Tongue (tissue), 1 donor: ENCODE measurements at regions not wholly inside any gene's neighbourhood (a gene's known extent, or its start where the extent isn't known, plus 50 kb on each side); places are given as distances from the start of the nearest gene placed in this dataset.

Experiments used
- DNase-seq: peaks from one replicate; pipeline ENCODE4 v3.0.0-alpha.2; 2015

DNA sequence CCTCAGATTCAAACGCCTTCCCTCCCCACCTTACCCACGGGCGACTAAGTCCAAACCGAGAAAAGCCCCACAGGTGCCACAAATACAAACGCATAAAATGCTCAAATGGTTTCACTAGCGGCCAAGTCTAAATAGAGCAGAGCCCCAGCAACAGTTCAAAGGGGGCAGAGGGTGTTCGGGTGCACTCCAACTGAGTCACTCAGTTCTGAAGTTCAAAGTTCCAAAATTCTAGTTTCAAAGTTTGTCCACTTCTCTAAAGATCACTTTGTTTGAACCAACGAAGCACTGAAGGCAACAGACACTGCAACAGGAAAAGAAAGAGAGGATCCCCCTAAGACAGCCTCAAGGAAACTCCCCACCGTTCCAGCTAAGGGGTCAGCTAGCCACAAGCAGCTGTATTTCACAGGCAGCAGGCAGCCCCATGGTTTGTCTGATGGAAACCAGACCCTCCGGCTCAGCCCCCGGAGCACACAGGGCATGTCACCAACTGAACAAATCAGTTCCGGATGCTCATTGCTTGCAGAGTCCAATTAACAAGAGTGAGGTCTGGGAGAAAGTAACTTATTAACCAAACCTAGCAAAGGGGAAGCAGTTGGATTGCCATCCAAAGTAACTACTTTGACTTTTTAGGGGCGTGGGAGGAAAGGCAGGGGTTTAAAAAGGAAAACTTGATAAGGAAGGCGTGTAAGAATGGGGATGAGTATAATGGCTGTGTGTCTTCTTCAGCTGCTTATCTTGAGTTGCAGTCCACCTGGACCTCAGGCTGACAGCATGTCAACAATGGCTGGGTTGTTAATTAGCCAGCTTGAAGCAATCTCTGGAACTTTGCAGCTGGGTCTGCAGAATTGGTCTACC, 1423.9 kb upstream of the PRMT6 start:
- peak; percentile 22 for DNase-seq

DNA sequence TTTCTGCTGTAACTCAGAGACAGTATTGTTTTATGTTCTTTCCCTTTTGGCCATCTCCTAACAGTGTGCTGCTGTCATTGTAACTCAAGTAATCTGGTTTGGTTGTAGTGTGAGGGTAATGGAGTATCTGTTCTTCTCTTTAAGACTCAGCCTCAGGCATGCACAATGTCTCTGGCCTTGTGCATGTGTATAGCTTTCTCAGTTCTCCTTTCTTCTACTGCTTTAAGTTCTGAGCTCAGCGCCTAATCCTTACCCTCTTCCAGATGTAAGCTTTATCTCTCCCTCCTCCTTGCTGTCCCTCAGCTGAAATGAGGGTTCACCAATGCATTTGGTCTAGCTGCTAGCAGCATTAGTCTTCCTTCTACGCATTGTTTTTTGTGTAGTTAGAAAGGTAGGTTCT, 1420.4 kb upstream of the PRMT6 start:
- no peak for DNase-seq

DNA sequence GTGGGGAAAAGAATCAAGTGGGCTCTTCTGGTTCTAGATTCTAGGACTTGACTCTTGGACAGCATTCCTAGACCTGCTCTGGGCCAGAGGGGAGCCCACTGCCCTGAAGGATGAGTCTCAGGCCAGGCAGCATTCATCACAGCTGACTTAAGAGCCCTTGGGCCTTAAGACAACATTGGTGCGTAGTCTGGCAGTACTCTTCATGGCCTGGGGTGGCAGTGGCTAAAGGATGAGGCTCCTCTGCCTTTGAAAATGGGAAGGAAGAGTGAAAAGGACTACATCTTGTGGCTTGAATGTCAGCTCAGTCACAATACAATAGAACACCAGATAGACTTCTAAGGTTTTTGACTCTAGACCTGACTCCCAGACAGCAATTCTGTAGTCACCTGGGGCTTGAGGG, 1415.1 kb upstream of the PRMT6 start:
- DNase-seq = no peak

GRCh38 chr1:105652109-105652508, 1404.4 kb upstream of the PRMT6 start:
- no peak for DNase-seq

- no peak for DNase-seq
These were observed 1401.4 kb upstream of the PRMT6 start for GRCh38 chr1:105655032-105655431.

DNA sequence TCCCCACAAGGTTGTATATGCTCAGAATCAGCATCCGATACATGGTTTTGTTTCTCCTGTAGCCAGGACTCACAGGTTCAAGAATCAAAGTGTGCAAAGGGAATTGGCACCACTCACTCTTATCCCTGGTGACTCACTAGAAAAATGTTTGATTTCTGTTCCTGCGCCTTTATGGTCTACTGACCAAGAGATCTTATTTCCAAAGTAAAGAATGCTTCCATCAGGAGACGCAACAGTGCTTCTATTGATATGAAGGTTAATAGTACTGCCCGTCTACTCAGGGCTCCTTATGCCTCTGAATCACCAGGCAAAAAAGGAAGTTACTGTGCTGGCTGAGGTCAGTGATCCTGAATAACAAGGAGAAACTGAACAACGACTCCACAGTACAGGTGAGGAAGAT, 1392.0 kb upstream of the PRMT6 start:
- DNase-seq = no peak

DNA sequence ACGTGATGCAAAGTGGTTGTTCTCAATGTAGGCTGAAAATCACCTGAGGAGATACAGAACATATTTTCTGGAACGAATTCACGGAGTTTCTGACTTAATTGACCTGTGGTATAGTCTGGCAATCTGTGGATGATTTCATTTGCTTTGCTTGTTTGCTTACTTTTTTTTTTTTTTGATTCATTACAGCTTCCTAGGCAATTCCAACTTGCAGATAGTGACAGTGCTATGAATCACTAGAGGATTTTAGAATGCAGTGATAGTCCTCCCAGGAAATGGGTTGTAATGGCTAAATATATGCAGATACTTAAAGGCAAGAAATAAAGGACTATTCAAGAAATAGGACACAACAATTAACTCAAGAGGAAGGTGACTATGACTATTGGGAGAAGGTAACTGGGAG, 1378.1 kb upstream of the PRMT6 start:
- DNase-seq = no peak

DNA sequence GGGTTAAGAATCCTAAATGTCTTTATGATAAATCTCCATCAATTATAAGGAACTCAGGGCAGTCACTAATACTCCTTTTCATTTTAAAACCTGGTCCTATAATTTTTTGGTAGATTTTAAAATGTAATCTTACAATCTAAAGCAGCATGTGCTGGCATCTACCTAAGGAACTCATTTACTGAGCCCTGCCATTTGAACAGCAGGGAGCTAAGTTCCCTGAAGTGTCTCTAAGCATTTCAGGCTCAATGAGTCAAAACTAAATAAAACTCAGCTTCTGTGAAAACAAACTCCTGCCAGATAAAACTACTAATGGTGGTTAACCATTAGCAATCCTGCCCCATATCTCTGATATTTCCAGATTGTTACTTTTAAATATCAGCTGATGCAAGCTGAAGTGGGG, 1371.8 kb upstream of the PRMT6 start:
- DNase-seq = no peak

DNA sequence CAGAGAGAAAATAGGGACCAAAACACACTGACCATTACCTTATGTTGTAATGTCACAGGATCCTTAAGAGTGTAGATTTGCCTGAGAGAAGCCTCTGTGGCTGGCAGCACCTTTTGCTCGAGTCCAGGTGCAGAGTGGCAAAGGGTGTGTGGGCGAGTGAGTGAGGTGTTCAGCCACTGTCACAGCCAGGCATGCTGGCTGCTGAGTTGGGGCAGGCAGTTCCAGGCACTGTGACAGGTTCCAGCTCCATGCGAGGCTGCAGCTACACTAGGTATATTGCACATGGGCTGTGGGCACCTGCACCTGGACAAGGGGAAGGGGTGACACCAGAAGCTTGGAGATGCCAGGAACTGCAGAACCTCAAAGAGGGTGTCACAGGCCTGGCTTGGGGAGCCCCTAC, 1370.4 kb upstream of the PRMT6 start:
- no peak for DNase-seq

DNA sequence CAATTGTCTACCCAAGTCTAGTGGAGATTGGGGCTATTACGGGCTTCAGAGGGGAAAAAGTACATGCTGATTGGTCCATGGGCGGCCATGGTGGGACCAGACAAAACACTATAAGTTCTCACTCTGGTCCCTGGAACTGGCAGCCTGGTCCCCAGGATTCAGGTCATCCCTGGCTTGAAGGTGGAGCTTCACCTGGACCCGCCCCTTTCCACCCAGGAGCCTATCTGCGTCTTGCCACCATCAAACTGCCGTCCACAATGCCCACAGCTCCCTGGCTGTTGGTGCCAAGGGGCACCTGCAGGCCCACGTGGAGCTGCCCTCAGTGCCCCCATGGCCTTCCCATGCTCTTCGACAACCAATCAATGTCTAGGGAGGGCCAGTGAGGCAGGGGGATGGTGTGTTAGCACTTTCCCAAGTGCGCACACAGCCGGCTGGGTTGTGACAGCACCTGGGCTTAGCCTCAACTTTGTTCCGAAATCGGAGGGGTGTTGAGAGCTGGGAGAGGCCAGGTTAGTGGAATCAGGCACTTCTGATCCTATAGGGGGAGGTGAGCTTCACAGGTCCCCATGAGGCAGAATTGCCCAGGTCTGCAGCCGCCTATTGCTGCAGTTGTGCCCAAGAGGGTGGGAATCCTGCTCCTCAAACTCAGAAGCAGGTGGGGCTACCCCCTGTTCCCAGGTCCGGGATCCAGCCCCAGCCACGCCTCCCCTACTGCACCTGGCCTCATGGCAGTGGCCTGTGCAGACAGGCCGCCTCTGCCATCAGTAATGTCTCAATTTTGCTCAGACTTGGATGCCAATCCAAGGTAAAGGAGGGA, 1369.4 kb upstream of the PRMT6 start:
- no peak for DNase-seq

DNA sequence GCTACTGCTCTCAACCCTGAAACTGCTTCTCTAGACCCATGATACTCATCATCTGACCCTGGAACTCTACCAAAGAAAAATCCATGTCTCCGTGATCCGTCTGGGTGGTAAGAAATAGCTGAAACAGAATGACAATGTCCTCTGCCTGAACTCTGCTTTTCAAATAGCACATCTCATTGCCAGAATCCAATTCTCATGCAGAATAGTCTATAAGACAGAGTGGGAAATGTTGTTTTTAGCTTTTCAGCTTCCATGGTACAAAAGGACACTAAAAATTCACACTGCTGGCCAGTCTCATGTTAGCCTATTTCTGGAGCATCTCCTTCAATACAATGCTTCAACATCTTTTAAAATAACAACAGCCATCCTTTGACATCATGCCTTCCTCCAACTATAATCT, 1355.8 kb upstream of the PRMT6 start:
- no peak for DNase-seq

DNA sequence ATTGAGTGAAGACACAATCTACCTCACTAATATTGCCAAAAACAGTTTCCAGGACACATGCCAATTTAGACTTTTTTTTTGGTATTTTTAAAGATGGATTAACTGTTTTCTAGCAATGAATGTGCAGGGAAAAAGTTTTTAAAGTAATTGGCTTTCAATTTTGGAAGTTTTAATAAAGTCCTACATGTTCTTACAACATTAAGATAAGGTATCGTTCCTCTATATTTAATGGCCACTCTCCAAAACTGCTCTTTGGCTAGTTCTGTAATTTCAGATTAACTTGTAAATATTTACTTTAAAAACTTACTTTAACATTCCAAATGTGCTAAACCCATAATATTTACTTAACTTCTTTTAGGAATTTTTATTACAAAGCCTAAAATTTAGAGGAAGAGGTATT, 1332.2 kb upstream of the PRMT6 start:
- DNase-seq = no peak

DNA sequence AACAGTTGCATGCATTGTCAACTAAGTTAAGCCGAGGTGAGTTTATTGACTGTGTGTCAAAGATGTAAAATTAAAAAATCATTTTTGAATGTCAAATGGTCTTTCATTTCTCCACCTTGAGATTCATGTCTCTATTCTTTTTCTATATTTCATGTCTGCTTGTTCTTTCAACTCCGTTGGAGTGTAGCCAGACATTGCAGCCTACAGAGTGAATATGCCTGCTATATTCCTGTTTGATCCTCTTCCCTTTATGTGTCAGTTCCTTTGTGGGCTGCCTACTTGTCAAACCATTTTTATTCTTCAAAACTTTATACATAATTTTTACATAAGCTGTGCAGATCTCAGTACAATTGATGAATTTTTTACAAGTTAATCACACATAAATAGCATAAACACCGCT, 1325.8 kb upstream of the PRMT6 start:
- DNase-seq = peak; percentile 12

GRCh38 chr1:105736349-105736748, 1320.1 kb upstream of the PRMT6 start:
- DNase-seq = no peak

- no peak for DNase-seq
These were observed 1276.7 kb upstream of the PRMT6 start for GRCh38 chr1:105779727-105780126.

GRCh38 chr1:105785021-105785420, 1271.5 kb upstream of the PRMT6 start:
- peak; percentile 2 for DNase-seq

GRCh38 chr1:105793536-105794146, 1262.8 kb upstream of the PRMT6 start:
- peak; percentile 66 for DNase-seq

GRCh38 chr1:105795741-105796140, 1260.7 kb upstream of the PRMT6 start:
- DNase-seq = no peak

DNA sequence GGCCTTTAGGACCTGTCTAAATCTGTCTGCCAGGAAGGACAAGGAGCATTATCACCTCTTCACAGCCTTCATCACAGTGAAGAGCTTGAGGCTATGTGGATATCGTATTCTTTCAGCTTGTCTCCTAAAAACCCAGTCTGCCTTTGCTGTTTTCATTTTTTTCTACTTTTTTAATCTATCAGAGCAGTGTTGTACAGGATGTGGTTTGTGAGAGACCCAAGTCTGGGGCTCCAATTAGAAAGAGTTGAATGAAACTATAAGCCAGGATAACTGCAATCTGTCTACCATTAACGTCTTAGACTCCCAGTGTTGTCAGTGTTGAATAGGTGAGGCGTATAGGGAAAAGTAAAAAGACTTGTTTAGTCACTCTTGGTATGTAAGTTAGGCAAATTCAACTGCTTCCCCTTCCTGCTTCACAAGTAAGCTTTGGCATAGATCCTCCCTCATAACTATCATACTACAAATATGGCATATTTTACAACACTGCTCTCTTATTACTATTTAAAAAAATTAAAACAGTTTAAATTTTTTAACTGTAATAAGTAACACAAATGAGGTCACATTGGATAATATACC, 1225.8 kb upstream of the PRMT6 start:
- DNase-seq = no peak

DNA sequence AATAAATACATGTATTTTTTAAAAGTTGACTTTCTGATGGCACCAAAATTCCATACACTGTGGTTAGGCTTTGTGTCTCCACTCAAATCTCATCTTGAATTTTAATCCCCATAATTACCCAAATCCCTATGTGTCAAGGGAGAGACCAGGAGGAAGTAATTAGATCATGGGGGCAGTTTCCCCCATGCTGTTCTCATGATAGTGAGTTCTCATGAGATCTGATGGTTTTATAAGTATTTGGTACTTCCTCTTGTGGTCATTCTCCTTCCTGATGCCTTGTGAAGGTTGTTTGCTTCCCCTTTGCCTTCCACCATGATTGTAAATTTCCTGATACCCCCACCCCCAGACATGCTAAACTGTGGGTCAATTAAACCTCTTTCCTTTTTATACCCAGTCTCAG, 1218.4 kb upstream of the PRMT6 start:
- no peak for DNase-seq

DNA sequence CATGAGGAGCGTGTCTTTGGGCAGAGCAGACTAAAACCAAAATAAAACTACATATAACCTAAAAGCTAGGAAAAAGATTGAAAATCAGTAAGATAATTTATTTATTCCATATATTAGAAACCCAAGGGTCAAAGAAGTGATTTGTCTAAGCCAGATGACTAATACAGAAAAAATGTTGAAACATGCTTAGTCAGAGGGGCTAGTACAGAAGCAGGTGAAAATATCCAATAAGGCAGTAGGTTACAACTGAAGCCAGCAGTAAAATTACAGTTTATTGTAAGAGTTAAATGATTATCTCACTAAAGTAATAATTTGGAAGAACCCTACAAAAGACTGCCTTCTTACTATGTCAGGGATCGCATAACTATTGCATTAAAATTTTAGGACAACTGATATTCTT, 1190.9 kb upstream of the PRMT6 start:
- DNase-seq = no peak

- DNase-seq = peak; percentile 4
These were observed 1183.7 kb upstream of the PRMT6 start for GRCh38 chr1:105872817-105873216.

DNA sequence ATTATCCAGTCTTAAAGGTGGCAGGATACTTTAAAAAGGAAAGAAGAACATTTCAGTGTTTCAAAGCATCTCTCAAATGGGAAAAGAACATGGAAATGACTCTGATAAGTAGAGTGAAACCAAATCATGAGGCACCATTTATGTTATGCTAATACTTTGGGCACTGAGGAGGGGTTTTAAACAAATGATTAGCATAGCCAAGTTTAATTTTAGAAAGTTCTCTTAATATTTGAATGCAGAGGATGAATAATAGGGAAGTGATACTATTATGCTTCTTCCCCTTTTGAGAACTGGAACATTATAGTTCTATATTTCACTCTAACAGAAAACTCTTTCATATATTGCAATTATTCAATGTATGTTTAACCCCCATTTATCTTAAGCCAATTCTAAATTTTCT, 1181.9 kb upstream of the PRMT6 start:
- no peak for DNase-seq
